ENCODE measurements at regions not wholly inside any gene's neighbourhood (a gene's known extent, or its start where the extent isn't known, plus 50 kb on each side); places are given as distances from the start of the nearest gene placed in this dataset.

DNA sequence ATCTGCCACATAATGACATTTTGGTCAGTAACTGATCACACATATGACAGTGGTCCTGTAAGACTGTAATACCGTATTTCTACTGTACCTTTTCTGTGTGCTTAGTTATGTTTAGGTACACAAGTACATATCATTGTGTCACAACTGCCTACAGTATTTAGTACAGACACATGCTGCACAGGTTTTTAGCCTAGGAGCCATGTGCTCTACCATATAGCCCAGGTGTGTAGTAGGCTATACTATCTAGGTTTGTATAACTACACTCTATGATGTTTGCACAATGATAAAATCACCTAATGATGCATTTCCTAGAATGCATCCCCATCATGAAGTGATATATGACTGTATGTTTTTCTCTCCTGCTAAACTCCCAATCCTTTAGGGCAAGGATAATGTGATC, 61.2 kb upstream of the MIR17HG start:
- TF ChIP-seq NR1H2 (CRISPR knock-in tag; IDR thresholded peaks at IDR 0.05): no peak
- TF ChIP-seq, protein P1, sequence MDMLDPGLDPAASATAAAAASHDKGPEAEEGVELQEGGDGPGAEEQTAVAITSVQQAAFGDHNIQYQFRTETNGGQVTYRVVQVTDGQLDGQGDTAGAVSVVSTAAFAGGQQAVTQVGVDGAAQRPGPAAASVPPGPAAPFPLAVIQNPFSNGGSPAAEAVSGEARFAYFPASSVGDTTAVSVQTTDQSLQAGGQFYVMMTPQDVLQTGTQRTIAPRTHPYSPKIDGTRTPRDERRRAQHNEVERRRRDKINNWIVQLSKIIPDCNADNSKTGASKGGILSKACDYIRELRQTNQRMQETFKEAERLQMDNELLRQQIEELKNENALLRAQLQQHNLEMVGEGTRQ (CRISPR knock-in tag; IDR thresholded peaks at IDR 0.05): no peak
- TF ChIP-seq, protein P2, sequence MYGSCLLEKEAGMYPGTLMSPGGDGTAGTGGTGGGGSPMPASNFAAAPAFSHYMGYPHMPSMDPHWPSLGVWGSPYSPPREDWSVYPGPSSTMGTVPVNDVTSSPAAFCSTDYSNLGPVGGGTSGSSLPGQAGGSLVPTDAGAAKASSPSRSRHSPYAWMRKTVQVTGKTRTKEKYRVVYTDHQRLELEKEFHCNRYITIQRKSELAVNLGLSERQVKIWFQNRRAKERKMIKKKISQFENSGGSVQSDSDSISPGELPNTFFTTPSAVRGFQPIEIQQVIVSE (CRISPR knock-in tag; IDR thresholded peaks at IDR 0.05; ENCODE audit: borderline replicate concordance): no peak
- TF ChIP-seq, protein P3, sequence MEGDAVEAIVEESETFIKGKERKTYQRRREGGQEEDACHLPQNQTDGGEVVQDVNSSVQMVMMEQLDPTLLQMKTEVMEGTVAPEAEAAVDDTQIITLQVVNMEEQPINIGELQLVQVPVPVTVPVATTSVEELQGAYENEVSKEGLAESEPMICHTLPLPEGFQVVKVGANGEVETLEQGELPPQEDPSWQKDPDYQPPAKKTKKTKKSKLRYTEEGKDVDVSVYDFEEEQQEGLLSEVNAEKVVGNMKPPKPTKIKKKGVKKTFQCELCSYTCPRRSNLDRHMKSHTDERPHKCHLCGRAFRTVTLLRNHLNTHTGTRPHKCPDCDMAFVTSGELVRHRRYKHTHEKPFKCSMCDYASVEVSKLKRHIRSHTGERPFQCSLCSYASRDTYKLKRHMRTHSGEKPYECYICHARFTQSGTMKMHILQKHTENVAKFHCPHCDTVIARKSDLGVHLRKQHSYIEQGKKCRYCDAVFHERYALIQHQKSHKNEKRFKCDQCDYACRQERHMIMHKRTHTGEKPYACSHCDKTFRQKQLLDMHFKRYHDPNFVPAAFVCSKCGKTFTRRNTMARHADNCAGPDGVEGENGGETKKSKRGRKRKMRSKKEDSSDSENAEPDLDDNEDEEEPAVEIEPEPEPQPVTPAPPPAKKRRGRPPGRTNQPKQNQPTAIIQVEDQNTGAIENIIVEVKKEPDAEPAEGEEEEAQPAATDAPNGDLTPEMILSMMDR (IDR thresholded peaks at IDR 0.05): no peak
- TF ChIP-seq PRRX2 (CRISPR knock-in tag; IDR thresholded peaks at IDR 0.05): no peak
- no peak for TF ChIP-seq JUN (CRISPR knock-in tag; IDR thresholded peaks at IDR 0.05)
- no peak for TF ChIP-seq RELA (CRISPR knock-in tag; IDR thresholded peaks at IDR 0.05; ENCODE audit: borderline replicate concordance)
- TF ChIP-seq, protein P4, sequence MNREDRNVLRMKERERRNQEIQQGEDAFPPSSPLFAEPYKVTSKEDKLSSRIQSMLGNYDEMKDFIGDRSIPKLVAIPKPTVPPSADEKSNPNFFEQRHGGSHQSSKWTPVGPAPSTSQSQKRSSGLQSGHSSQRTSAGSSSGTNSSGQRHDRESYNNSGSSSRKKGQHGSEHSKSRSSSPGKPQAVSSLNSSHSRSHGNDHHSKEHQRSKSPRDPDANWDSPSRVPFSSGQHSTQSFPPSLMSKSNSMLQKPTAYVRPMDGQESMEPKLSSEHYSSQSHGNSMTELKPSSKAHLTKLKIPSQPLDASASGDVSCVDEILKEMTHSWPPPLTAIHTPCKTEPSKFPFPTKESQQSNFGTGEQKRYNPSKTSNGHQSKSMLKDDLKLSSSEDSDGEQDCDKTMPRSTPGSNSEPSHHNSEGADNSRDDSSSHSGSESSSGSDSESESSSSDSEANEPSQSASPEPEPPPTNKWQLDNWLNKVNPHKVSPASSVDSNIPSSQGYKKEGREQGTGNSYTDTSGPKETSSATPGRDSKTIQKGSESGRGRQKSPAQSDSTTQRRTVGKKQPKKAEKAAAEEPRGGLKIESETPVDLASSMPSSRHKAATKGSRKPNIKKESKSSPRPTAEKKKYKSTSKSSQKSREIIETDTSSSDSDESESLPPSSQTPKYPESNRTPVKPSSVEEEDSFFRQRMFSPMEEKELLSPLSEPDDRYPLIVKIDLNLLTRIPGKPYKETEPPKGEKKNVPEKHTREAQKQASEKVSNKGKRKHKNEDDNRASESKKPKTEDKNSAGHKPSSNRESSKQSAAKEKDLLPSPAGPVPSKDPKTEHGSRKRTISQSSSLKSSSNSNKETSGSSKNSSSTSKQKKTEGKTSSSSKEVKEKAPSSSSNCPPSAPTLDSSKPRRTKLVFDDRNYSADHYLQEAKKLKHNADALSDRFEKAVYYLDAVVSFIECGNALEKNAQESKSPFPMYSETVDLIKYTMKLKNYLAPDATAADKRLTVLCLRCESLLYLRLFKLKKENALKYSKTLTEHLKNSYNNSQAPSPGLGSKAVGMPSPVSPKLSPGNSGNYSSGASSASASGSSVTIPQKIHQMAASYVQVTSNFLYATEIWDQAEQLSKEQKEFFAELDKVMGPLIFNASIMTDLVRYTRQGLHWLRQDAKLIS (CRISPR knock-in tag; IDR thresholded peaks at IDR 0.05; ENCODE audit: borderline replicate concordance): no peak
